ENCODE measurements at regions not wholly inside any gene's neighbourhood (a gene's known extent, or its start where the extent isn't known, plus 50 kb on each side); places are given as distances from the start of the nearest gene placed in this dataset.

GRCh38 chr4:16302648-16303047 is 76.4 kb upstream of the TAPT1 start:
- Histone ChIP-seq H3K4me1 (no peaks in the 10 kb centered on the region), H3K4me3 (ENCODE audit: low read depth, low read length) (no peak overlapping the region), H2AFZ (no peak overlapping the region), H3K79me2 (no peaks in the 10 kb centered on the region), H3K9ac (no peak overlapping the region), H3K27ac (no peak overlapping the region), H3K36me3 (ENCODE audit: control insufficient read depth, insufficient read depth, low read length) (no peaks in the 10 kb centered on the region), H3K27me3 (ENCODE audit: control insufficient read depth, insufficient read depth, low read length) (no peaks in the 10 kb centered on the region), H3K9me3 (ENCODE audit: control insufficient read depth, low read length) (no peaks in the 10 kb centered on the region), H3K4me2 (ENCODE audit: low read length) (no peak overlapping the region)
- TF ChIP-seq CTCF (IDR thresholded peaks at IDR 0.05): no peak

- Histone ChIP-seq H3K4me2 (ENCODE audit: low read length) (no peak overlapping the region), H3K79me2 (no peaks in the 10 kb centered on the region)
- TF ChIP-seq CTCF (IDR thresholded peaks at IDR 0.05): no peak
These were observed 70.7 kb upstream of the TAPT1 start for GRCh38 chr4:16297003-16297402.

GRCh38 chr4:16294455-16294854 is 68.2 kb upstream of the TAPT1 start:
- no peak overlapping the region for H3K27ac ChIP-seq
- H3K4me1 ChIP-seq: no peaks in the 10 kb centered on the region
- H3K27me3 ChIP-seq (ENCODE audit: control insufficient read depth, insufficient read depth, low read length): no peaks in the 10 kb centered on the region
- no peaks in the 10 kb centered on the region for H3K79me2 ChIP-seq
- no peak for TF ChIP-seq CTCF (IDR thresholded peaks at IDR 0.05)
- H3K36me3 ChIP-seq (ENCODE audit: control insufficient read depth, insufficient read depth, low read length): no peaks in the 10 kb centered on the region
- H3K9ac ChIP-seq: no peak overlapping the region
- H3K4me2 ChIP-seq (ENCODE audit: low read length): no peak overlapping the region
- H3K4me3 ChIP-seq (ENCODE audit: low read depth, low read length): no peak overlapping the region
- H2AFZ ChIP-seq: no peak overlapping the region
- H3K9me3 ChIP-seq (ENCODE audit: control insufficient read depth, low read length): no peaks in the 10 kb centered on the region

More at GRCh38 chr4:16297003-16297402, 70.7 kb upstream of the TAPT1 start:
- Histone ChIP-seq H3K9ac (no peak overlapping the region), H3K36me3 (ENCODE audit: control insufficient read depth, insufficient read depth, low read length) (no peaks in the 10 kb centered on the region), H3K4me3 (ENCODE audit: low read depth, low read length) (no peak overlapping the region), H3K27me3 (ENCODE audit: control insufficient read depth, insufficient read depth, low read length) (no peaks in the 10 kb centered on the region), H3K4me1 (no peaks in the 10 kb centered on the region), H2AFZ (no peak overlapping the region), H3K27ac (no peak overlapping the region), H3K9me3 (ENCODE audit: control insufficient read depth, low read length) (no peaks in the 10 kb centered on the region)

- no peaks in the 10 kb centered on the region for H3K36me3 ChIP-seq (ENCODE audit: control insufficient read depth, insufficient read depth, low read length)
- H3K79me2 ChIP-seq: no peaks in the 10 kb centered on the region
- H3K4me3 ChIP-seq (ENCODE audit: low read depth, low read length): no peak overlapping the region
- no peaks in the 10 kb centered on the region for H3K4me1 ChIP-seq
- no peaks in the 10 kb centered on the region for H3K9me3 ChIP-seq (ENCODE audit: control insufficient read depth, low read length)
- H3K4me2 ChIP-seq (ENCODE audit: low read length): no peak overlapping the region
- H2AFZ ChIP-seq: no peak overlapping the region
- no peak for TF ChIP-seq CTCF (IDR thresholded peaks at IDR 0.05)
- no peak overlapping the region for H3K9ac ChIP-seq
- no peaks in the 10 kb centered on the region for H3K27me3 ChIP-seq (ENCODE audit: control insufficient read depth, insufficient read depth, low read length)
- no peak overlapping the region for H3K27ac ChIP-seq
These were observed 67.1 kb upstream of the TAPT1 start for GRCh38 chr4:16293210-16293838.

- no peaks in the 10 kb centered on the region for H3K9me3 ChIP-seq (ENCODE audit: control insufficient read depth, low read length)
- no peaks in the 10 kb centered on the region for H3K79me2 ChIP-seq
- no peaks in the 10 kb centered on the region for H3K4me1 ChIP-seq
- TF ChIP-seq CTCF (IDR thresholded peaks at IDR 0.05): no peak
- no peak overlapping the region for H3K9ac ChIP-seq
- H3K27me3 ChIP-seq (ENCODE audit: control insufficient read depth, insufficient read depth, low read length): no peaks in the 10 kb centered on the region
- no peak overlapping the region for H3K4me2 ChIP-seq (ENCODE audit: low read length)
- H2AFZ ChIP-seq: no peak overlapping the region
- no peak overlapping the region for H3K4me3 ChIP-seq (ENCODE audit: low read depth, low read length)
- no peak overlapping the region for H3K27ac ChIP-seq
- H3K36me3 ChIP-seq (ENCODE audit: control insufficient read depth, insufficient read depth, low read length): no peaks in the 10 kb centered on the region
These were observed 66.3 kb upstream of the TAPT1 start for GRCh38 chr4:16292585-16292984.

Data from parathyroid adenoma (tissue), 2 donors.